Activated CD4-positive, alpha-beta T cell treated with anti-CD3 and anti-CD28 coated beads for 4 hours (primary cell): ENCODE measurements at regions not wholly inside any gene's neighbourhood (a gene's known extent, or its start where the extent isn't known, plus 50 kb on each side); places are given as distances from the start of the nearest gene placed in this dataset.
"Not testable (repeated sequence)": the region's sequence is repeated elsewhere in the genome, so short reads cannot be mapped to it uniquely, and the experiment has no call there.

Source experiments
- DNase-seq, 2 donors: peaks; one replicate each; pipeline ENCODE4 v3.0.0-alpha.2; 2020

GRCh38 chr9:135366104-135366503 is 113.5 kb upstream of the PPP1R26 start:
- DNase-seq = no peak

- no peak for DNase-seq
These were observed 110.1 kb upstream of the PPP1R26 start for GRCh38 chr9:135369412-135369990.

- DNase-seq = no peak
These were observed 108.9 kb upstream of the PPP1R26 start for GRCh38 chr9:135370411-135371375.

- DNase-seq = no peak
These were observed 108.0 kb upstream of the PPP1R26 start for GRCh38 chr9:135371535-135371934.

GRCh38 chr9:135372036-135372435 is 107.5 kb upstream of the PPP1R26 start:
- DNase-seq = no peak

GRCh38 chr9:135372501-135373008 is 107.0 kb upstream of the PPP1R26 start:
- no peak for DNase-seq

GRCh38 chr9:135373151-135373685 is 106.4 kb upstream of the PPP1R26 start:
- DNase-seq = no peak

- DNase-seq = no peak
These were observed 105.8 kb upstream of the PPP1R26 start for GRCh38 chr9:135373820-135374219.

- no peak for DNase-seq
These were observed 105.0 kb upstream of the PPP1R26 start for GRCh38 chr9:135374591-135374990.

GRCh38 chr9:135375001-135375400 is 104.6 kb upstream of the PPP1R26 start:
- DNase-seq = no peak

GRCh38 chr9:135376511-135377265 is 102.9 kb upstream of the PPP1R26 start:
- no peak for DNase-seq

- DNase-seq = no peak
These were observed 102.2 kb upstream of the PPP1R26 start for GRCh38 chr9:135377431-135377830.

GRCh38 chr9:135378751-135379150 is 100.8 kb upstream of the PPP1R26 start:
- no peak for DNase-seq

GRCh38 chr9:135379540-135380267 is 99.9 kb upstream of the PPP1R26 start:
- no peak for DNase-seq

GRCh38 chr9:135380311-135380960 is 99.1 kb upstream of the PPP1R26 start:
- DNase-seq = no peak

- DNase-seq = no peak
These were observed 97.7 kb upstream of the PPP1R26 start for GRCh38 chr9:135381762-135382310.

GRCh38 chr9:135384226-135384625 is 95.4 kb upstream of the PPP1R26 start:
- no peak for DNase-seq

GRCh38 chr9:135384815-135385405 is 94.7 kb upstream of the PPP1R26 start:
- DNase-seq = not testable (repeated sequence)

GRCh38 chr9:135385793-135386192 is 93.8 kb upstream of the PPP1R26 start:
- no peak for DNase-seq

- no peak for DNase-seq
These were observed 91.6 kb upstream of the PPP1R26 start for GRCh38 chr9:135387976-135388375.

- DNase-seq = no peak
These were observed 91.1 kb upstream of the PPP1R26 start for GRCh38 chr9:135388530-135388929.
